Transverse colon (tissue), 4 donors: ENCODE measurements at regions not wholly inside any gene's neighbourhood (a gene's known extent, or its start where the extent isn't known, plus 50 kb on each side); places are given as distances from the start of the nearest gene placed in this dataset.

Source experiments
- DNase-seq: peaks from one replicate; pipeline ENCODE4 v3.0.0-alpha.2; 2019
- H3K27ac ChIP-seq, 4 donors: fragments of 200-600 bp; sonication (generic); 2 replicates each; pipeline ENCODE4 v1.5.1; 2016 to 2018; ENCODE audit warnings: inconsistent platforms in 4 of 4
- H3K27me3 ChIP-seq: fragments of 200-600 bp; sonication (generic); 2 replicates; pipeline ENCODE4 v1.5.1; 2017; ENCODE audit warnings: inconsistent platforms
- H3K36me3 ChIP-seq, 4 donors: fragments of 200-600 bp; sonication (generic); 2 replicates each; pipeline ENCODE4 v1.5.1; 2017 to 2019; ENCODE audit warnings: inconsistent platforms in 4 of 4
- H3K4me1 ChIP-seq, 4 donors: fragments of 200-600 bp; sonication (generic); 2 replicates each; pipeline ENCODE4 v1.5.1; 2017 to 2020; ENCODE audit warnings: inconsistent platforms in 4 of 4
- H3K4me3 ChIP-seq, 4 donors: fragments of 200-600 bp; sonication (generic); 1 replicate in 1 of 4; 2 replicates in 3 of 4; pipeline versions ENCODE4 v1.5.1 to v1.6.1; 2017 to 2019; ENCODE audit warnings: inconsistent platforms in 4 of 4
- H3K9me3 ChIP-seq, 2 donors: fragments of 200-600 bp; sonication (generic); 2 replicates each; pipeline ENCODE4 v1.5.1; 2017 to 2019; ENCODE audit warnings: inconsistent platforms in 2 of 2
- CTCF ChIP-seq, 5 experiments: fragments of 200-600 bp in 3 of 5; fragments of 450-650 bp in 2 of 5; sonication (generic) in 3 of 5; IDR thresholded peaks; 1 replicate in 2 of 5; 2 replicates in 3 of 5; pipeline ENCODE4 v1.5.1; 2016 to 2017; ENCODE audit warnings: antibody characterized with exemption in 5 of 5, inconsistent platforms in 3 of 5, mild to moderate bottlenecking in 2 of 5, moderate library complexity in 1 of 5
- EP300 ChIP-seq: sonication (generic); formaldehyde crosslinking; IDR thresholded peaks from one replicate; pipeline ENCODE4 v1.6.1; 2017; ENCODE audit warnings: antibody characterized with exemption, low read depth
- POLR2A ChIP-seq: fragments of 450-650 bp; IDR thresholded peaks from one replicate; pipeline ENCODE4 v1.6.1; 2016; ENCODE audit warnings: antibody characterized with exemption, mild to moderate bottlenecking, moderate library complexity
- POLR2AphosphoS5 ChIP-seq, 3 donors: sonication (generic); formaldehyde crosslinking; IDR thresholded peaks; one replicate each; pipeline ENCODE4 v1.6.1; 2016; ENCODE audit warnings: antibody characterized with exemption in 3 of 3
- WGBS, 2 donors: methylation state at CpG; one replicate each; pipeline ENCODE4 v1.1.5; 2018; ENCODE audit warnings: low coverage in 1 of 2; 5-methylcytosine and 5-hydroxymethylcytosine counted together
- in situ Hi-C, 4 donors: fragments of 200-750 bp; cut with MboI; loops; one replicate each; pipeline versions ENCODE4 v1.15.0 to v1.15.1; 2017; ENCODE audit warnings: low sequenced_read_pairs in 3 of 4, low pct_ligation_motif_present in 1 of 4, low pct_unique_long_range_greater_than_20kb in 1 of 4
- intact Hi-C: fragments of 100-400 bp; cut with DNase I; formaldehyde crosslinking; loops from one replicate; pipeline ENCODE4 v1.15.1; 2023; ENCODE audit warnings: low total_unique reads

DNA sequence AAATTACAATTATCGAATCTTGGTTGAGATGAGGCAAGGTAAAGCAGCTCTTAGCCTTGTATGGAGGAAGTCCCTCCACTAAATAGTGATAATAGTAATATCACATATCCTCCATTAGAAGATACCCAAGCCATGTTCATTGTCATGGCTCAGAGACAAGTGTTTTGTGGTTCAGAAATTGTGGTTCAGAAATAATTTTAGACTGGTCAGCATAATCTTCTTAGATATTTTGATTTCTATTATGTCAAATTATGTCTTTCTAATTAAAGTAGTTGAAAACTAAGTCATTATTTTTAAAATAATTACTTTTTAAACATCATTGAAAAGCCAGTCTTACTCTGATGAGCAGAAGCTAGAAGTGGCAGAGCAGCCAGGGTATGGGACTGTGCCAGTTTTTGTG lies 507.7 kb downstream of the HTR7 start:
- TF ChIP-seq EP300 = no peak
- TF ChIP-seq POLR2AphosphoS5 (IDR thresholded peaks at IDR 0.05) = no peak
- no peak for TF ChIP-seq CTCF (IDR thresholded peaks at IDR 0.05)
- no peak for TF ChIP-seq POLR2A
- WGBS, 2 donors = 97 to 100% methylated on average over 1 of the region's 1 CpG

GRCh38 chr10:90352288-90352687 lies 505.6 kb downstream of the HTR7 start:
- no peaks in the 10 kb centered on the region for H3K27me3 ChIP-seq
- in situ Hi-C loops = no loop called here
- intact Hi-C loops = no loop called here
- no peaks in the 10 kb centered on the region for H3K36me3 ChIP-seq
- WGBS, 2 donors = 50 to 66% methylated on average over 2 to 7 of the region's 7 CpGs
- TF ChIP-seq POLR2AphosphoS5 (IDR thresholded peaks at IDR 0.05) = no peak
- no peak for TF ChIP-seq EP300
- no peak for TF ChIP-seq CTCF (IDR thresholded peaks at IDR 0.05)
- TF ChIP-seq POLR2A = no peak
- no peaks in the 10 kb centered on the region for H3K4me1 ChIP-seq
- no peak overlapping the region for H3K27ac ChIP-seq
- H3K4me3 ChIP-seq = no peak overlapping the region
- no peaks in the 10 kb centered on the region for H3K9me3 ChIP-seq
- no peak for DNase-seq

More for the DNA sequence above, 507.7 kb downstream of the HTR7 start:
- no peaks in the 10 kb centered on the region for H3K4me1 ChIP-seq
- H3K27me3 ChIP-seq = no peaks in the 10 kb centered on the region
- in situ Hi-C loops (no loop called here), intact Hi-C loops (no loop called here)
- H3K4me3 ChIP-seq = no peak overlapping the region
- H3K36me3 ChIP-seq = no peaks in the 10 kb centered on the region
- no peak overlapping the region for H3K27ac ChIP-seq
- DNase-seq = no peak
- no peaks in the 10 kb centered on the region for H3K9me3 ChIP-seq

- Histone ChIP-seq H3K4me1 (no peaks in the 10 kb centered on the region), H3K9me3 (no peaks in the 10 kb centered on the region), H3K36me3 (no peaks in the 10 kb centered on the region), H3K4me3 (no peak overlapping the region), H3K27ac (no peak overlapping the region), H3K27me3 (no peaks in the 10 kb centered on the region)
- no peak for DNase-seq
- WGBS, 2 donors = 37 to 74% methylated on average over 3 to 4 of the region's 4 CpGs
- in situ Hi-C loops (no loop called here), intact Hi-C loops (no loop called here)
- TF ChIP-seq POLR2AphosphoS5 (IDR thresholded peaks at IDR 0.05) = no peak
- no peak for TF ChIP-seq CTCF (IDR thresholded peaks at IDR 0.05)
- no peak for TF ChIP-seq POLR2A
- no peak for TF ChIP-seq EP300
Measured at GRCh38 chr10:90354914-90355313, 502.9 kb downstream of the HTR7 start.

DNA sequence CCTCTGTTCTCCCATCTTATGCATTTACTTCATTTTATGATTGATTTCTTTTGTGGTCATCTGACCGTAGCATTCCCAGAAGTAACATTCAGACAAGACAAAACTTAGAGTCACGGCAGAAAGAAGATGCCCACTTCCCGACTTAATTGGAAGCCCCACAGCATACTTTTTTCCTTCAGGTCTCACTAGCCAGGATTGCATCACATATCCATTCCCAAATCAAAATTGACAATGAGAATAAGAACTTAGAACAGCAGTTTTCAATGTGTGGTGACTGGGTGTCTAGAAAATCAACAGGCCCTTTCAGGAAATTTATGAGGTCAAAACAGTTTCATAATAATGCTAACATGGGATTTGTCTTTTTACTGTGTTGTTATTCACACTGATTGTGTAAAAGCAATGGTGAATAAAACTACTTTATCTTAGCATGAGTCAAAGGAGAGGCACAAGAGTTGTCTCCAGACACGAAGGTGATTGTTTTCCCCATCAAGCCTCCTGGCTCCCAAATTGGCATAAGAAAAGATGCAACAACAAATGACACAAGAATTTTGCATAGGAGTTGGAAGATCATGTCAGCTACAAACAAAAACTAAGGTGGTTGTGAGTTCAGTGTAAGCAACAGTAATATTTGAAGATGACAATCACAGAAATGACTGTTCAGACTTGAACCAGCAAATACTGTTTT lies 493.9 kb downstream of the HTR7 start:
- in situ Hi-C loops = no loop called here
- Histone ChIP-seq H3K4me1 (no peaks in the 10 kb centered on the region), H3K27me3 (no peaks in the 10 kb centered on the region), H3K36me3 (no peaks in the 10 kb centered on the region), H3K27ac (no peak overlapping the region), H3K4me3 (no peak overlapping the region), H3K9me3 (no peaks in the 10 kb centered on the region)
- DNase-seq = no peak
- 72 to 73% methylated on average over 4 of the region's 4 CpGs for WGBS, 2 donors
- intact Hi-C loops = no loop called here
- TF ChIP-seq POLR2A = no peak
- no peak for TF ChIP-seq EP300
- TF ChIP-seq POLR2AphosphoS5 (IDR thresholded peaks at IDR 0.05) = no peak
- TF ChIP-seq CTCF (IDR thresholded peaks at IDR 0.05) = no peak
